GM21423 (cell line): ENCODE measurements at regions not wholly inside any gene's neighbourhood (a gene's known extent, or its start where the extent isn't known, plus 50 kb on each side); places are given as distances from the start of the nearest gene placed in this dataset.

ENCODE experiments used
- ATAC-seq: cut with Tn5 transposase; IDR thresholded peaks from one replicate; pipeline ENCODE4 v1.9.1; 2021; ENCODE audit warnings: mild to moderate bottlenecking, moderate library complexity; ENCODE audit not compliant: unreplicated experiment

- ATAC-seq = no peak
Observed at GRCh38 chr11:45525393-45525792, 140.0 kb downstream of the CHST1 start.

GRCh38 chr11:45523760-45524159 is 141.7 kb downstream of the CHST1 start:
- ATAC-seq = no peak

- ATAC-seq = no peak
Observed at GRCh38 chr11:45518833-45519535, 146.4 kb downstream of the CHST1 start.

GRCh38 chr11:45518141-45518832 is 147.1 kb downstream of the CHST1 start:
- ATAC-seq = no peak

- no peak for ATAC-seq
Observed at GRCh38 chr11:45517171-45517770, 148.2 kb downstream of the CHST1 start.

- ATAC-seq = no peak
Observed at GRCh38 chr11:45513821-45514340, 151.5 kb downstream of the CHST1 start.

GRCh38 chr11:45512471-45513148 is 152.8 kb downstream of the CHST1 start:
- ATAC-seq = no peak

- no peak for ATAC-seq
Observed at GRCh38 chr11:45511566-45511965, 153.9 kb downstream of the CHST1 start.

- no peak for ATAC-seq
Observed at GRCh38 chr11:45507916-45508315, 157.5 kb downstream of the CHST1 start.

- ATAC-seq = no peak
Observed at GRCh38 chr11:45503311-45503710, 162.1 kb downstream of the CHST1 start.

GRCh38 chr11:45502226-45502545 is 163.2 kb downstream of the CHST1 start:
- ATAC-seq = no peak

GRCh38 chr11:45501392-45502225 is 163.8 kb downstream of the CHST1 start:
- ATAC-seq = no peak

- no peak for ATAC-seq
Observed at GRCh38 chr11:45500451-45500850, 165.0 kb downstream of the CHST1 start.

GRCh38 chr11:45494738-45495137 is 170.7 kb downstream of the CHST1 start:
- no peak for ATAC-seq

- no peak for ATAC-seq
Observed at GRCh38 chr11:45489281-45489905, 176.0 kb downstream of the CHST1 start.

- ATAC-seq = no peak
Observed at GRCh38 chr11:45486461-45486860, 179.0 kb downstream of the CHST1 start.

GRCh38 chr11:45485070-45485707 is 180.2 kb downstream of the CHST1 start:
- ATAC-seq = no peak

GRCh38 chr11:45484326-45484883 is 181.0 kb downstream of the CHST1 start:
- no peak for ATAC-seq

GRCh38 chr11:45483416-45483815 is 182.0 kb downstream of the CHST1 start:
- no peak for ATAC-seq
